ENCODE measurements at regions not wholly inside any gene's neighbourhood (a gene's known extent, or its start where the extent isn't known, plus 50 kb on each side); places are given as distances from the start of the nearest gene placed in this dataset.
"Not testable (repeated sequence)": the region's sequence is repeated elsewhere in the genome, so short reads cannot be mapped to it uniquely, and the experiment has no call there.

GRCh38 chr6:48959251-48960060 lies 503.6 kb downstream of the MMUT start:
- H3K27me3 ChIP-seq (ENCODE audit: low read length), result no peaks in the 10 kb centered on the region
- H3K4me2 ChIP-seq (ENCODE audit: low read depth, low read length, poor library complexity, severe bottlenecking), result no peak overlapping the region
- TF ChIP-seq EZH2phosphoT487 (conservative IDR thresholded peaks at IDR 0.05; ENCODE audit: low read length) (no peak), CTCF (IDR thresholded peaks at IDR 0.05; ENCODE audit: insufficient read depth, low read length, poor library complexity, severe bottlenecking) (no peak)
- H2AFZ ChIP-seq (ENCODE audit: low read depth, low read length, severe bottlenecking), result no peak overlapping the region
- H3F3A ChIP-seq (ENCODE audit: insufficient read depth), result no peaks in the 10 kb centered on the region
- H3K9me2 ChIP-seq (replicated peaks; ENCODE audit: insufficient read depth, low read length), result no peaks in the 10 kb centered on the region
- no peaks in the 10 kb centered on the region for H4K20me1 ChIP-seq (ENCODE audit: low read depth, low read length)
- H3K9ac ChIP-seq (ENCODE audit: low read length), result no peak overlapping the region
- H3K9me3 ChIP-seq (ENCODE audit: insufficient read depth, low read length), result 0 out of 2 replicates have a peak, but pooled peaks cover 4% of the 10 kb centered on the region
- H3K79me2 ChIP-seq (ENCODE audit: insufficient read depth, low read length), result no peaks in the 10 kb centered on the region
- H3K27ac ChIP-seq (ENCODE audit: low read depth, low read length), result no peak overlapping the region
- no peak overlapping the region for H3K4me3 ChIP-seq (ENCODE audit: insufficient read depth, low read length, poor library complexity, severe bottlenecking)
- H3K36me3 ChIP-seq (ENCODE audit: low read length), result no peaks in the 10 kb centered on the region; the same call in 1 of the 2 replicates

GRCh38 chr6:48957781-48958180 lies 505.3 kb downstream of the MMUT start:
- TF ChIP-seq CTCF (IDR thresholded peaks at IDR 0.05; ENCODE audit: insufficient read depth, low read length, poor library complexity, severe bottlenecking) (no peak), EZH2phosphoT487 (conservative IDR thresholded peaks at IDR 0.05; ENCODE audit: low read length) (no peak)
- Histone ChIP-seq H3K4me2 (ENCODE audit: low read depth, low read length, poor library complexity, severe bottlenecking) (no peak overlapping the region), H3F3A (ENCODE audit: insufficient read depth) (no peaks in the 10 kb centered on the region), H3K9me3 (ENCODE audit: insufficient read depth, low read length) (0 out of 2 replicates have a peak, but pooled peaks cover 4% of the 10 kb centered on the region), H3K4me3 (ENCODE audit: insufficient read depth, low read length, poor library complexity, severe bottlenecking) (no peak overlapping the region), H3K9me2 (replicated peaks; ENCODE audit: insufficient read depth, low read length) (no peaks in the 10 kb centered on the region), H3K27me3 (ENCODE audit: low read length) (no peaks in the 10 kb centered on the region), H3K79me2 (ENCODE audit: insufficient read depth, low read length) (no peaks in the 10 kb centered on the region), H3K36me3 (ENCODE audit: low read length) (no peaks in the 10 kb centered on the region; the same call in 1 of the 2 replicates), H2AFZ (ENCODE audit: low read depth, low read length, severe bottlenecking) (no peak overlapping the region), H3K27ac (ENCODE audit: low read depth, low read length) (no peak overlapping the region), H3K9ac (ENCODE audit: low read length) (no peak overlapping the region), H4K20me1 (ENCODE audit: low read depth, low read length) (no peaks in the 10 kb centered on the region)

- no peak overlapping the region for H3K4me3 ChIP-seq (ENCODE audit: insufficient read depth, low read length, poor library complexity, severe bottlenecking)
Measured at GRCh38 chr6:48951917-48952316, 511.1 kb downstream of the MMUT start.

GRCh38 chr6:48944276-48944675 lies 518.8 kb downstream of the MMUT start:
- H3F3A ChIP-seq (ENCODE audit: insufficient read depth); H2AFZ ChIP-seq (ENCODE audit: low read depth, low read length, severe bottlenecking); H4K20me1 ChIP-seq (ENCODE audit: low read depth, low read length); H3K36me3 ChIP-seq (ENCODE audit: low read length); H3K9ac ChIP-seq (ENCODE audit: low read length); H3K27ac ChIP-seq (ENCODE audit: low read depth, low read length); H3K4me3 ChIP-seq (ENCODE audit: insufficient read depth, low read length, poor library complexity, severe bottlenecking); H3K9me2 ChIP-seq (replicated peaks; ENCODE audit: insufficient read depth, low read length); H3K27me3 ChIP-seq (ENCODE audit: low read length); H3K4me2 ChIP-seq (ENCODE audit: low read depth, low read length, poor library complexity, severe bottlenecking); H3K79me2 ChIP-seq (ENCODE audit: insufficient read depth, low read length); H3K9me3 ChIP-seq (ENCODE audit: insufficient read depth, low read length): not testable (repeated sequence)

More at GRCh38 chr6:48951917-48952316, 511.1 kb downstream of the MMUT start:
- no peak overlapping the region for H3K4me2 ChIP-seq (ENCODE audit: low read depth, low read length, poor library complexity, severe bottlenecking)
- H3K27me3 ChIP-seq (ENCODE audit: low read length), result no peaks in the 10 kb centered on the region
- no peaks in the 10 kb centered on the region for H3K9me2 ChIP-seq (replicated peaks; ENCODE audit: insufficient read depth, low read length)
- no peaks in the 10 kb centered on the region for H4K20me1 ChIP-seq (ENCODE audit: low read depth, low read length)
- H2AFZ ChIP-seq (ENCODE audit: low read depth, low read length, severe bottlenecking), result no peak overlapping the region
- no peaks in the 10 kb centered on the region for H3K79me2 ChIP-seq (ENCODE audit: insufficient read depth, low read length)
- no peak overlapping the region for H3K27ac ChIP-seq (ENCODE audit: low read depth, low read length)
- no peak overlapping the region for H3K9ac ChIP-seq (ENCODE audit: low read length)
- H3K9me3 ChIP-seq (ENCODE audit: insufficient read depth, low read length), result no peaks in the 10 kb centered on the region
- no peaks in the 10 kb centered on the region for H3F3A ChIP-seq (ENCODE audit: insufficient read depth)
- no peaks in the 10 kb centered on the region; the same call in 1 of the 2 replicates for H3K36me3 ChIP-seq (ENCODE audit: low read length)
- TF ChIP-seq EZH2phosphoT487 (conservative IDR thresholded peaks at IDR 0.05; ENCODE audit: low read length) (no peak), CTCF (IDR thresholded peaks at IDR 0.05; ENCODE audit: insufficient read depth, low read length, poor library complexity, severe bottlenecking) (no peak)
